Glutamatergic neuron (in vitro differentiated cells): ENCODE measurements at regions not wholly inside any gene's neighbourhood (a gene's known extent, or its start where the extent isn't known, plus 50 kb on each side); places are given as distances from the start of the nearest gene placed in this dataset.

ENCODE experiments used
- DNase-seq: peaks from one replicate; pipeline ENCODE4 v3.0.0; 2022
- H3K27ac Mint-ChIP-seq: one replicate; pipeline ENCODE4 v1.8.0; 2020; ENCODE audit warnings: mild to moderate bottlenecking, mixed read lengths, inconsistent platforms; ENCODE audit not compliant: unreplicated experiment
- H3K27me3 Mint-ChIP-seq: one replicate; pipeline ENCODE4 v1.8.0; 2020; ENCODE audit warnings: mild to moderate bottlenecking, moderate library complexity, mixed read lengths, inconsistent platforms; ENCODE audit not compliant: unreplicated experiment
- H3K36me3 Mint-ChIP-seq: one replicate; pipeline ENCODE4 v1.8.0; 2020; ENCODE audit warnings: mild to moderate bottlenecking, mixed read lengths, inconsistent platforms; ENCODE audit not compliant: unreplicated experiment
- H3K4me1 Mint-ChIP-seq: one replicate; pipeline ENCODE4 v1.8.0; 2020; ENCODE audit warnings: mild to moderate bottlenecking, low read depth, mixed read lengths, inconsistent platforms; ENCODE audit not compliant: unreplicated experiment
- H3K4me3 Mint-ChIP-seq: one replicate; pipeline ENCODE4 v1.8.0; 2020; ENCODE audit warnings: mild to moderate bottlenecking, mixed read lengths, inconsistent platforms; ENCODE audit not compliant: unreplicated experiment
- H3K9me3 Mint-ChIP-seq: one replicate; pipeline ENCODE4 v1.8.0; 2020; ENCODE audit warnings: mild to moderate bottlenecking, moderate library complexity, mixed read lengths, inconsistent platforms; ENCODE audit not compliant: unreplicated experiment
- TF ChIP-seq, protein P1 (sequence below): fragments of 200-600 bp; sonication (generic); IDR thresholded peaks from one replicate; pipeline ENCODE4 v1.5.0; 2021; ENCODE audit not compliant: partially characterized antibody, unreplicated experiment

DNA sequence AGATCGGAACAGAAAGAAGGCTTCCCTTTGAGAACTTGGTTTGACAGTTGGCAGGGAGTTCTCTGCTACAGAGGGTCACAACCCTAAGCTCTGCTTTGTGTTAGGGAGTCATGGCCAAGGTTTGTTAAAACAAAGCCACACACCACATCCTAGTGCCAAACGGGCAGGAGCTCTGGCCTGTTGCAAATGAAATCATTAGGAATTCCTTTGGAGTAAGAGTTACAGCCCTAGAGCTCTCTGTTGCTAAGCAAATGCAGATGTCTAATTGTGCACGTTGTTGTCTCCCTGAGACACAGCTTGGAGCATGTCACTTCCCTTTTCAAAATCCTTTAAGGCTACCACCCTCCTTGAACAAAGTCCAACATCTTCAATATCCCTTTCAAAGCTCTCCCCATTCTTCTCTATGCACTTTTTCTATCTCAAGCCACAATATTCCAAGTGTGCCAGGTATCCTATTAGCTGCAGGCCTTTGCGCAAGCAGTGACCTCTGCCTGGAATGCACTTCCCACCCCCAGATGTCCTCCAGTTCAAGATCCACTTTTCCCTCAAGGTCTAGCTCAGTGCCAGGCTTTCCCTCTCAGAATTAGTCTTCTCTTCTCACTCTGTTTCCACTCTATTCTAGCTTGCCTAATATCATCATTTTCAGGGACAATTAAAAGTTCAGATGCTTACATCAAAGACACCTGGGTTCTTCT, 253.7 kb upstream of the POU2AF2 start:
- Mint-ChIP-seq H3K4me1 (peaks cover 12% of the 10 kb centered on the region), H3K27ac (no peak overlapping the region)

DNA sequence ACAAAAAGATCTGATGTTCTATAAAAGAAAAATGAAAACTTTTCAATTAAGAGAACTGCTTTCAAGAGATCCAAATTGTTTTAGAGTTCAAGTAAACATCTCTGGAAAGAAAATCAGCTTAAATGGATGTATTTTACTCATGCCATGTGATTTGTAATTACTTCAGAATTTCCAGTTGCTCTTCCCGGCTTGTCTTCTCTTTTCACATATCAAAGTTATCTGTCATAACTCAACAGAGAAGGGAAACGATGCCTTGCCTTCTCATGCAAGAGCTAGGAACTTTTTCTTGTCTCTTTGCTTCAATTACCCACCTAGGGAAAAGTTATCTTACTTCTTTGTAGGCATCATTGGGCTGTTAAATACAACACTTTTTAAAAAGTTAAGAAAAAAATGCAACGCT, 255.2 kb upstream of the POU2AF2 start:
- no peak overlapping the region for H3K4me3 Mint-ChIP-seq
- no peaks in the 10 kb centered on the region for H3K36me3 Mint-ChIP-seq
- TF ChIP-seq, protein P1, sequence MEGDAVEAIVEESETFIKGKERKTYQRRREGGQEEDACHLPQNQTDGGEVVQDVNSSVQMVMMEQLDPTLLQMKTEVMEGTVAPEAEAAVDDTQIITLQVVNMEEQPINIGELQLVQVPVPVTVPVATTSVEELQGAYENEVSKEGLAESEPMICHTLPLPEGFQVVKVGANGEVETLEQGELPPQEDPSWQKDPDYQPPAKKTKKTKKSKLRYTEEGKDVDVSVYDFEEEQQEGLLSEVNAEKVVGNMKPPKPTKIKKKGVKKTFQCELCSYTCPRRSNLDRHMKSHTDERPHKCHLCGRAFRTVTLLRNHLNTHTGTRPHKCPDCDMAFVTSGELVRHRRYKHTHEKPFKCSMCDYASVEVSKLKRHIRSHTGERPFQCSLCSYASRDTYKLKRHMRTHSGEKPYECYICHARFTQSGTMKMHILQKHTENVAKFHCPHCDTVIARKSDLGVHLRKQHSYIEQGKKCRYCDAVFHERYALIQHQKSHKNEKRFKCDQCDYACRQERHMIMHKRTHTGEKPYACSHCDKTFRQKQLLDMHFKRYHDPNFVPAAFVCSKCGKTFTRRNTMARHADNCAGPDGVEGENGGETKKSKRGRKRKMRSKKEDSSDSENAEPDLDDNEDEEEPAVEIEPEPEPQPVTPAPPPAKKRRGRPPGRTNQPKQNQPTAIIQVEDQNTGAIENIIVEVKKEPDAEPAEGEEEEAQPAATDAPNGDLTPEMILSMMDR = no peak
- peaks cover 12% of the 10 kb centered on the region for H3K4me1 Mint-ChIP-seq
- H3K27me3 Mint-ChIP-seq = peaks cover 1% of the 10 kb centered on the region
- DNase-seq = no peak
- no peaks in the 10 kb centered on the region for H3K9me3 Mint-ChIP-seq
- no peak overlapping the region for H3K27ac Mint-ChIP-seq

More for the DNA sequence above, 253.7 kb upstream of the POU2AF2 start:
- H3K9me3 Mint-ChIP-seq = no peaks in the 10 kb centered on the region
- TF ChIP-seq, protein P1 = no peak
- DNase-seq = no peak
- H3K36me3 Mint-ChIP-seq = no peaks in the 10 kb centered on the region
- H3K4me3 Mint-ChIP-seq = no peak overlapping the region
- peaks cover 1% of the 10 kb centered on the region for H3K27me3 Mint-ChIP-seq

DNA sequence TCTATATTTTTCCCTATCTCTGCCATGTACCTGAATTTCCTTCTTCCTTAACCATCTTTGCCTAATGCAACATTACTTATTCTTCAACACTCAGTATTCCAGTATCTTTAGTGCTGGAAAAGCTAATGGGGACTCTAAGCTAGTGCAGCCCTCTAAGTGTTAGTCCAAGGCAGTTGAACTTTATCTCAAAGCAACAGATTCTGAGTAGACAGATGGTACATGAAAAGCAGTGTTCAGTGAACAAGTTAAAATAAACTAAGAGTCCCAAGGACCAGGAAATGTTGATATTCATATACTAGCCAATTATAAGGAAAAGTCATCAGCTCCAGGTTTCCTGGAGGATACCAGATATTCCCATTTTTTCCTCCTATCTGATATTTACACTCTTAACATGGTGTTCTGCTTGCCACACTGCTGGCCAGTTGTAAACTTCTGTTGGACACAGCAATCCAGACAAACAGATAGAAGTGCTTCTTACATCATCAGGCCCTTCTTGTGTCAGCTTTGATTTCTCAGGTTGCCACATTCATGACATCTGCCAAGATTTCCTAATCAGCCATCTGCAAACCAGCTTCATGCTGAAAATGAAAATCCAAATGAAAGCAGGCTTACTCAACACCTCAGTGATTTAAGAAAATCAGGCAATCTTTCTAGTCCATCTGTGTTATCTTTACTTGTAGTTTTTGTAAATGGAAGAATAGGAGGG, 255.9 kb upstream of the POU2AF2 start:
- DNase-seq = no peak
- Mint-ChIP-seq H3K9me3 (no peaks in the 10 kb centered on the region), H3K4me1 (peaks cover 12% of the 10 kb centered on the region), H3K4me3 (no peak overlapping the region), H3K27ac (peak overlapping the region; percentile 67), H3K36me3 (no peaks in the 10 kb centered on the region), H3K27me3 (peaks cover 1% of the 10 kb centered on the region)
- TF ChIP-seq, protein P1 = no peak

DNA sequence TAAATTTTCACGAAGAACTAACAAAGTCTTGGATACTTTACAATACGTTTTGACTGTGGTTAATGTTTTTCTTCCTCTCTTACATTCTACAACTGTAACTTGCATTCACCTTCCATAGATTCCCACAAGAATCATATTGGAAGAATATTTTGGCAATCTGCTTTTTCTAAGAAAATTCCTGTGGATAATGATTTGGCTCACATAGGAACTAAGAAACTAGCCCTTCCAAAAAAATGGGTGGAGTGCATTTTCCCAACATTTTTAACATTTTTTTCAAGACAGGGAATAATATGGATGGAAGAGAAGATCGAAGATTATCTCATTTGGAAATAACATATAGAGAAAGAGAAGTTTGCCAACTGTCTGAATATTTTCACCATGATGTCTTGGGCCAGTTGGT, 256.9 kb upstream of the POU2AF2 start:
- Mint-ChIP-seq H3K4me1 (peaks cover 12% of the 10 kb centered on the region), H3K4me3 (peak overlapping the region; percentile 8), H3K36me3 (no peaks in the 10 kb centered on the region), H3K9me3 (no peaks in the 10 kb centered on the region), H3K27ac (no peak overlapping the region), H3K27me3 (peaks cover 1% of the 10 kb centered on the region)
- TF ChIP-seq, protein P1 = no peak
- DNase-seq = no peak

DNA sequence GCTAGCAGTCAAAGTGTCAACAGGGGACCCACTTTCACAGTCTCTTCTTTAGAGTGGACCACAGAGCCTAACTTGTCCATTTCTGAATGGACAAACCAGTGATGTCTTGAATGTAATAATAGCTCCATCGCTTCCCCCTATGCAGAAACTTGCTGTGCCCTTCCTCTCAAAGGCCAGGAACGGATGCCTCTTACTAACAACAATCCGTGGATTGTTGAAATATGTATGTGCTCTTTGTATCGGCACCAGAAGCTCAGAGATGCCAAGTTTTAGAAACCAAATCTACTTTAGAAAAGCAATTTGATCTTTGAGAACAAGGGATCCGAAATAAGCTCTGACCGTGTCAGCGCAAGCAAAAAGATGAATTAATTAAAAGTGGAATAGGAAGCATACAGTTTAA, 259.5 kb upstream of the POU2AF2 start:
- Mint-ChIP-seq H3K9me3 (no peaks in the 10 kb centered on the region), H3K27ac (no peak overlapping the region), H3K36me3 (no peaks in the 10 kb centered on the region), H3K4me3 (no peak overlapping the region), H3K27me3 (no peaks in the 10 kb centered on the region), H3K4me1 (peaks cover 12% of the 10 kb centered on the region)
- TF ChIP-seq, protein P1 = no peak
- no peak for DNase-seq
